T-cell (primary cell): ENCODE measurements at regions not wholly inside any gene's neighbourhood (a gene's known extent, or its start where the extent isn't known, plus 50 kb on each side); places are given as distances from the start of the nearest gene placed in this dataset.

Experiments used
- ATAC-seq, 4 experiments: fragments of 200-7000 bp in 3 of 4; fragments of 150-1000 bp in 1 of 4; cut with Tn5 transposase; replicated peaks in 1 of 4; 1 replicate in 3 of 4; 2 replicates in 1 of 4; pipeline ENCODE4 v1.10.0; 2021; ENCODE audit warnings: moderate library complexity in 3 of 4, mild to moderate bottlenecking in 2 of 4, moderate number of reproducible peaks in 1 of 4
- CTCF ChIA-PET, 2 donors: fragments of 300-600 bp; sonication (Branson Sonifier 250); formaldehyde crosslinking; loops; one replicate each; lab custom pipeline; 2022; ENCODE audit warnings: antibody characterized with exemption in 2 of 2; lab: Charles Lee
- POLR2A ChIA-PET, 2 donors: fragments of 300-600 bp; sonication (Branson Sonifier 250); formaldehyde crosslinking; loops; one replicate each; lab custom pipeline; 2022; ENCODE audit warnings: antibody characterized with exemption in 2 of 2; lab: Charles Lee
- DNase-seq, 35 experiments: peaks; one replicate each; pipeline versions ENCODE4 v3.0.0 to v3.0.0-alpha.2; 2013 to 2023
- H3K27ac ChIP-seq: one replicate; pipeline ENCODE4 v1.5.1; 2013; ENCODE audit warnings: low read length
- H3K27me3 ChIP-seq, 2 experiments: replicated peaks in 1 of 2; 1 replicate in 1 of 2; 2 replicates in 1 of 2; pipeline versions ENCODE4 v1.6.1 to v1.7.0; 2013; ENCODE audit warnings: low read length in 1 of 2, mixed read lengths in 1 of 2; ENCODE audit not compliant: control insufficient read depth in 2 of 2, insufficient read depth in 2 of 2; ENCODE audit errors: extremely low read depth in 1 of 2
- H3K36me3 ChIP-seq, 2 donors: 1 replicate in 1 of 2; 2 replicates in 1 of 2; pipeline versions ENCODE4 v1.6.1 to v1.7.0; 2013; ENCODE audit warnings: low read length in 1 of 2; ENCODE audit not compliant: control insufficient read depth in 2 of 2, insufficient read depth in 1 of 2; ENCODE audit errors: extremely low read depth in 1 of 2
- H3K4me1 ChIP-seq, 2 experiments: 1 replicate in 1 of 2; 2 replicates in 1 of 2; pipeline versions ENCODE4 v1.6.1 to v1.7.0; 2013; ENCODE audit warnings: low read length in 2 of 2, mixed read lengths in 1 of 2; ENCODE audit not compliant: insufficient read depth in 2 of 2, control insufficient read depth in 1 of 2; ENCODE audit errors: extremely low read depth in 1 of 2
- H3K4me3 ChIP-seq, 2 donors: 1 replicate in 1 of 2; 2 replicates in 1 of 2; pipeline versions ENCODE4 v1.5.1 to v1.7.0; 2013; ENCODE audit warnings: mild to moderate bottlenecking in 2 of 2, low read length in 1 of 2, moderate library complexity in 1 of 2; ENCODE audit not compliant: control insufficient read depth in 1 of 2; ENCODE audit errors: extremely low read depth in 1 of 2
- H3K9me3 ChIP-seq: 2 replicates; pipeline ENCODE4 v1.7.0; 2013
- H3K27ac Mint-ChIP-seq, 2 donors: one replicate each; pipeline ENCODE4 v1.8.0; 2020 to 2021; ENCODE audit warnings: mild to moderate bottlenecking in 2 of 2, mixed read lengths in 2 of 2
- H3K27me3 Mint-ChIP-seq, 2 donors: one replicate each; pipeline ENCODE4 v1.8.0; 2021 to 2022; ENCODE audit warnings: mixed read lengths in 2 of 2
- H3K36me3 Mint-ChIP-seq: one replicate; pipeline ENCODE4 v1.8.0; 2021; ENCODE audit warnings: mixed read lengths
- H3K4me1 Mint-ChIP-seq, 3 donors: one replicate each; pipeline ENCODE4 v1.8.0; 2020 to 2022; ENCODE audit warnings: mixed read lengths in 3 of 3, mild to moderate bottlenecking in 1 of 3
- H3K4me3 Mint-ChIP-seq, 3 donors: one replicate each; pipeline ENCODE4 v1.8.0; 2020 to 2022; ENCODE audit warnings: mild to moderate bottlenecking in 3 of 3, mixed read lengths in 3 of 3, moderate library complexity in 3 of 3
- H3K9me3 Mint-ChIP-seq, 3 donors: one replicate each; pipeline ENCODE4 v1.8.0; 2020 to 2022; ENCODE audit warnings: mixed read lengths in 3 of 3
- WGBS: methylation state at CpG from one replicate; pipeline ENCODE4 v1.1.5; 2013; ENCODE audit warnings: missing lambda C conversion rate; ENCODE audit not compliant: insufficient coverage; 5-methylcytosine and 5-hydroxymethylcytosine counted together

GRCh38 chr18:27239669-27240068 is 54.6 kb upstream of the CHST9 start:
- ChIA-PET CTCF (no interaction called here), POLR2A (no interaction called here)
- Histone ChIP-seq H3K27me3 (no peaks in the 10 kb centered on the region), H3K4me3 (no peak overlapping the region), H3K4me1 (no peaks in the 10 kb centered on the region), H3K36me3 (no peaks in the 10 kb centered on the region), H3K27ac (no peak overlapping the region), H3K9me3 (no peaks in the 10 kb centered on the region)
- whole genome bisulfite sequencing = 58% methylated on average over 2 of the region's 4 CpGs
- Mint-ChIP-seq H3K36me3 (no peaks in the 10 kb centered on the region), H3K27ac (no peak overlapping the region), H3K4me1 (no peaks in the 10 kb centered on the region), H3K9me3 (peaks cover 2 to 17% (median 8%) of the 10 kb centered on the region in 3 donors), H3K4me3 (no peak overlapping the region), H3K27me3 (no peaks in the 10 kb centered on the region)
- no peak for ATAC-seq
- DNase-seq = no peak

- H3K4me3 ChIP-seq = no peak overlapping the region
- Mint-ChIP-seq H3K4me1 (no peaks in the 10 kb centered on the region), H3K27me3 (no peaks in the 10 kb centered on the region), H3K27ac (no peak overlapping the region), H3K36me3 (no peaks in the 10 kb centered on the region), H3K4me3 (no peak overlapping the region), H3K9me3 (peaks cover 6 to 13% (median 8%) of the 10 kb centered on the region in 3 donors)
- 72% methylated on average over 2 of the region's 4 CpGs for WGBS
- H3K27me3 ChIP-seq = no peaks in the 10 kb centered on the region
- H3K36me3 ChIP-seq = no peaks in the 10 kb centered on the region
- no peak overlapping the region for H3K27ac ChIP-seq
- no peak for ATAC-seq
- no peaks in the 10 kb centered on the region for H3K4me1 ChIP-seq
- ChIA-PET POLR2A (no interaction called here), CTCF (no interaction called here)
- H3K9me3 ChIP-seq = no peaks in the 10 kb centered on the region
- no peak for DNase-seq
Observed at GRCh38 chr18:27235218-27235870, 50.2 kb upstream of the CHST9 start.
